Mesenchymal stem cell (in vitro differentiated cells and primary cell): ENCODE measurements at regions not wholly inside any gene's neighbourhood (a gene's known extent, or its start where the extent isn't known, plus 50 kb on each side); places are given as distances from the start of the nearest gene placed in this dataset.

Experiments used
- DNase-seq: peaks from one replicate; pipeline ENCODE4 v3.0.0-alpha.2; 2013
- H2AFZ ChIP-seq: one replicate; pipeline ENCODE4 v1.6.1; 2013; ENCODE audit warnings: low read depth, mild to moderate bottlenecking, control low read depth, inconsistent platforms, low read length, moderate library complexity
- H2AK5ac ChIP-seq: 2 replicates; pipeline ENCODE4 v1.6.1; 2013; ENCODE audit warnings: low read length, moderate library complexity, mild to moderate bottlenecking, inconsistent platforms; ENCODE audit not compliant: severe bottlenecking
- H2BK120ac ChIP-seq: one replicate; pipeline ENCODE4 v1.6.1; 2013; ENCODE audit warnings: low read depth, mild to moderate bottlenecking, inconsistent platforms, low read length, moderate library complexity
- H2BK12ac ChIP-seq, 2 experiments: one replicate each; pipeline ENCODE4 v1.6.1; 2013; ENCODE audit warnings: inconsistent platforms in 2 of 2, low read length in 2 of 2, mild to moderate bottlenecking in 2 of 2, moderate library complexity in 2 of 2, control low read depth in 1 of 2
- H2BK15ac ChIP-seq: one replicate; pipeline ENCODE4 v1.6.1; 2013; ENCODE audit warnings: mild to moderate bottlenecking, low read depth, inconsistent platforms; ENCODE audit not compliant: poor library complexity, severe bottlenecking
- H2BK5ac ChIP-seq: 2 replicates; pipeline ENCODE4 v1.6.1; 2013; ENCODE audit warnings: low read depth, mild to moderate bottlenecking, low read length, control low read depth, inconsistent platforms; ENCODE audit not compliant: poor library complexity, severe bottlenecking
- H3K14ac ChIP-seq, 2 experiments: one replicate each; pipeline ENCODE4 v1.6.1; 2013; ENCODE audit warnings: inconsistent platforms in 2 of 2, low read length in 2 of 2, control low read depth in 1 of 2, mild to moderate bottlenecking in 1 of 2, moderate library complexity in 1 of 2
- H3K18ac ChIP-seq, 2 experiments: one replicate each; pipeline ENCODE4 v1.6.1; 2013; ENCODE audit warnings: inconsistent platforms in 2 of 2, low read length in 2 of 2, control low read depth in 1 of 2, low read depth in 1 of 2, mild to moderate bottlenecking in 1 of 2
- H3K23ac ChIP-seq, 2 experiments: one replicate each; pipeline ENCODE4 v1.6.1; 2013; ENCODE audit warnings: inconsistent platforms in 2 of 2, low read length in 2 of 2, mild to moderate bottlenecking in 2 of 2, moderate library complexity in 2 of 2, control low read depth in 1 of 2
- H3K27ac ChIP-seq: 2 replicates; pipeline ENCODE4 v1.5.1; 2013; ENCODE audit warnings: mild to moderate bottlenecking, moderate library complexity, low read length, control low read depth, inconsistent platforms; ENCODE audit not compliant: poor library complexity, severe bottlenecking
- H3K27me3 ChIP-seq, 2 experiments: 2 replicates each; pipeline versions ENCODE4 v1.6.1 to v1.7.0; 2013; ENCODE audit warnings: low read length in 2 of 2, mild to moderate bottlenecking in 2 of 2, moderate library complexity in 2 of 2, control low read depth in 1 of 2, inconsistent platforms in 1 of 2; ENCODE audit not compliant: control insufficient read depth in 1 of 2, insufficient read depth in 1 of 2
- H3K36me3 ChIP-seq, 2 experiments: 2 replicates each; pipeline versions ENCODE4 v1.6.1 to v1.7.0; 2013; ENCODE audit warnings: low read length in 2 of 2, control low read depth in 1 of 2, inconsistent platforms in 1 of 2, low read depth in 1 of 2, mild to moderate bottlenecking in 1 of 2; ENCODE audit not compliant: insufficient read depth in 2 of 2, control insufficient read depth in 1 of 2
- H3K4ac ChIP-seq, 2 experiments: one replicate each; pipeline ENCODE4 v1.6.1; 2013; ENCODE audit warnings: inconsistent platforms in 2 of 2, low read length in 2 of 2, mild to moderate bottlenecking in 2 of 2, moderate library complexity in 2 of 2, control low read depth in 1 of 2, low read depth in 1 of 2
- H3K4me1 ChIP-seq: 2 replicates; pipeline ENCODE4 v1.6.1; 2013; ENCODE audit warnings: low read depth, low read length, control low read depth; ENCODE audit not compliant: control insufficient read depth, insufficient read depth
- H3K4me2 ChIP-seq: 2 replicates; pipeline ENCODE4 v1.6.1; 2013; ENCODE audit warnings: low read length, mild to moderate bottlenecking, inconsistent platforms; ENCODE audit not compliant: poor library complexity, severe bottlenecking
- H3K4me3 ChIP-seq, 2 experiments: 2 replicates each; pipeline versions ENCODE4 v1.5.1 to v1.7.0; 2013; ENCODE audit warnings: low read length in 2 of 2, mild to moderate bottlenecking in 2 of 2, control low read depth in 1 of 2, low read depth in 1 of 2; ENCODE audit not compliant: insufficient read depth in 1 of 2
- H3K79me1 ChIP-seq: replicated peaks from 2 replicates; pipeline ENCODE4 v1.6.1; 2013; ENCODE audit warnings: mild to moderate bottlenecking, control low read depth, low read length, inconsistent platforms; ENCODE audit not compliant: poor library complexity, severe bottlenecking
- H3K9ac ChIP-seq: 2 replicates; pipeline ENCODE4 v1.7.0; 2013; ENCODE audit warnings: mild to moderate bottlenecking, low read length, moderate library complexity
- H3K9me3 ChIP-seq: 2 replicates; pipeline ENCODE4 v1.7.0; 2013; ENCODE audit warnings: mild to moderate bottlenecking, low read length; ENCODE audit not compliant: control insufficient read depth
- H4K8ac ChIP-seq: one replicate; pipeline ENCODE4 v1.6.1; 2013; ENCODE audit warnings: inconsistent platforms, mild to moderate bottlenecking, low read length, moderate library complexity
- H4K91ac ChIP-seq: one replicate; pipeline ENCODE4 v1.6.1; 2013; ENCODE audit warnings: mild to moderate bottlenecking, low read length, inconsistent platforms
- WGBS: methylation state at CpG from one replicate; pipeline ENCODE4 v1.1.7; 2013; ENCODE audit warnings: mixed read lengths; 5-methylcytosine and 5-hydroxymethylcytosine counted together

GRCh38 chr20:52592567-52592966, 379.6 kb upstream of the TSHZ2 start:
- H3K79me1 ChIP-seq: no peaks in the 10 kb centered on the region
- no peak overlapping the region for H3K14ac ChIP-seq
- H2BK5ac ChIP-seq: no peak overlapping the region
- no peak for DNase-seq
- H3K27ac ChIP-seq: no peak overlapping the region
- H3K27me3 ChIP-seq: no peaks in the 10 kb centered on the region
- 77% methylated on average over 2 of the region's 3 CpGs for WGBS
- H3K18ac ChIP-seq: no peak overlapping the region
- no peak overlapping the region for H3K23ac ChIP-seq
- H3K4me2 ChIP-seq: no peak overlapping the region
- no peak overlapping the region for H2AFZ ChIP-seq
- no peak overlapping the region for H2BK12ac ChIP-seq
- H4K8ac ChIP-seq: no peak overlapping the region
- no peak overlapping the region for H3K9ac ChIP-seq
- H2AK5ac ChIP-seq: no peak overlapping the region
- H3K36me3 ChIP-seq: no peaks in the 10 kb centered on the region
- no peak overlapping the region for H4K91ac ChIP-seq
- no peaks in the 10 kb centered on the region for H3K9me3 ChIP-seq
- no peak overlapping the region for H2BK120ac ChIP-seq
- no peak overlapping the region for H3K4ac ChIP-seq
- H3K4me3 ChIP-seq: no peak overlapping the region
- H2BK15ac ChIP-seq: no peak overlapping the region
- no peaks in the 10 kb centered on the region for H3K4me1 ChIP-seq

GRCh38 chr20:52590100-52590499, 382.1 kb upstream of the TSHZ2 start:
- no peak overlapping the region for H3K23ac ChIP-seq
- no peaks in the 10 kb centered on the region for H3K4me1 ChIP-seq
- H3K79me1 ChIP-seq: no peaks in the 10 kb centered on the region
- H3K36me3 ChIP-seq: no peaks in the 10 kb centered on the region
- H3K4ac ChIP-seq: no peak overlapping the region
- H3K4me2 ChIP-seq: no peak overlapping the region
- H3K18ac ChIP-seq: no peak overlapping the region
- H3K4me3 ChIP-seq: no peak overlapping the region
- no peak for DNase-seq
- H2BK120ac ChIP-seq: no peak overlapping the region
- no peaks in the 10 kb centered on the region for H3K9me3 ChIP-seq
- peak overlapping the region; percentile 12 for H4K91ac ChIP-seq
- H3K27me3 ChIP-seq: no peaks in the 10 kb centered on the region
- H2BK12ac ChIP-seq: no peak overlapping the region
- 76% methylated on average over 2 of the region's 2 CpGs for WGBS
- no peak overlapping the region for H3K14ac ChIP-seq
- no peak overlapping the region for H4K8ac ChIP-seq
- no peak overlapping the region for H3K27ac ChIP-seq
- H2AFZ ChIP-seq: no peak overlapping the region
- no peak overlapping the region for H2BK5ac ChIP-seq
- H2AK5ac ChIP-seq: no peak overlapping the region
- no peak overlapping the region for H3K9ac ChIP-seq
- H2BK15ac ChIP-seq: no peak overlapping the region

- no peak overlapping the region for H3K4me3 ChIP-seq
- no peaks in the 10 kb centered on the region for H3K27me3 ChIP-seq
- H3K4me2 ChIP-seq: no peak overlapping the region
- no peaks in the 10 kb centered on the region for H3K4me1 ChIP-seq
- no peak overlapping the region for H2BK5ac ChIP-seq
- no peak overlapping the region for H2AFZ ChIP-seq
- H2BK12ac ChIP-seq: no peak overlapping the region
- no peak overlapping the region for H3K14ac ChIP-seq
- H2BK15ac ChIP-seq: no peak overlapping the region
- H3K4ac ChIP-seq: no peak overlapping the region
- H3K9me3 ChIP-seq: no peaks in the 10 kb centered on the region
- H3K36me3 ChIP-seq: no peaks in the 10 kb centered on the region
- H3K79me1 ChIP-seq: no peaks in the 10 kb centered on the region
- no peak overlapping the region for H3K9ac ChIP-seq
- no peak overlapping the region for H4K91ac ChIP-seq
- no peak overlapping the region for H3K18ac ChIP-seq
- no peak overlapping the region for H3K23ac ChIP-seq
- 80% methylated on average over 3 of the region's 3 CpGs for WGBS
- H2BK120ac ChIP-seq: no peak overlapping the region
- no peak overlapping the region for H3K27ac ChIP-seq
- H2AK5ac ChIP-seq: no peak overlapping the region
- no peak overlapping the region for H4K8ac ChIP-seq
- DNase-seq: no peak
These were observed 382.8 kb upstream of the TSHZ2 start for GRCh38 chr20:52589251-52589812.

GRCh38 chr20:52586660-52587059, 385.5 kb upstream of the TSHZ2 start:
- H2BK5ac ChIP-seq: no peak overlapping the region
- H3K4ac ChIP-seq: no peak overlapping the region
- H3K27ac ChIP-seq: no peak overlapping the region
- H3K27me3 ChIP-seq: no peaks in the 10 kb centered on the region
- H2BK12ac ChIP-seq: no peak overlapping the region
- DNase-seq: no peak
- H3K9ac ChIP-seq: no peak overlapping the region
- H3K79me1 ChIP-seq: no peaks in the 10 kb centered on the region
- H3K9me3 ChIP-seq: no peaks in the 10 kb centered on the region
- no peak overlapping the region for H3K23ac ChIP-seq
- no peak overlapping the region for H2BK120ac ChIP-seq
- H3K4me2 ChIP-seq: no peak overlapping the region
- no peak overlapping the region for H4K8ac ChIP-seq
- no peak overlapping the region for H2BK15ac ChIP-seq
- no peak overlapping the region for H2AFZ ChIP-seq
- no peak overlapping the region for H3K18ac ChIP-seq
- H3K4me1 ChIP-seq: no peaks in the 10 kb centered on the region
- H3K14ac ChIP-seq: no peak overlapping the region
- H3K4me3 ChIP-seq: no peak overlapping the region
- no peak overlapping the region for H2AK5ac ChIP-seq
- no peaks in the 10 kb centered on the region for H3K36me3 ChIP-seq
- no peak overlapping the region for H4K91ac ChIP-seq
